ENCODE measurements at regions not wholly inside any gene's neighbourhood (a gene's known extent, or its start where the extent isn't known, plus 50 kb on each side); places are given as distances from the start of the nearest gene placed in this dataset.

DNA sequence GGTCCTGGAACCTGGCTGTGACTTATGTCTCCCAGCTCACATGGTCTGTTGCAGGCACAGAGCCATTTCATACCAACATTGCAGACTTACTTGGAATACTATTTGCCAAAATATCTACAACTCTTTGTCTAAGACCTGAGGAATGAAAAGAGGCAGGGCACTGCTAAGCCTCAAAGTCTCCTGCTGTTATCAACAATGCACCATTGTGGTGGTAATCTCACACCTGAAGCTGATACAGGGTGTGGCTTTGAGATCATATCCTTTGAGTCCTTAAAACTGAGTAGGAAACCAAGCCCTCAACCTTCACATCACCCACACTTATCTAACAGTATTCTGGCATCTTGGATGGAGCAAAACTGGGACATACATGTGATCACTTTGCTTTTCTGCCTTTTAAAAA, 782.0 kb downstream of the EPHA3 start:
- ChIA-PET CTCF (ENCODE audit: low intra/inter-chr PET ratio, low total read pairs) (no interaction called here), POLR2A (no interaction called here)
- no TSS peak for BruUV-seq (replicated peaks)
- H3K27me3 ChIP-seq (ENCODE audit: control insufficient read depth in 1 of 2, insufficient read depth in 2 of 2, low read length in 2 of 2) = no peaks in the 10 kb centered on the region
- H3K4me3 ChIP-seq (replicated peaks in 1 of 3; ENCODE audit: insufficient read depth in 1 of 3, low read depth in 2 of 3, low read length in 3 of 3) = no peak overlapping the region
- H2AFZ ChIP-seq (ENCODE audit: low read length) = no peak overlapping the region
- no peak overlapping the region for H3K4me2 ChIP-seq (ENCODE audit: low read depth, low read length)
- H3K36me3 ChIP-seq (replicated peaks in 1 of 2; ENCODE audit: control insufficient read depth in 1 of 2, insufficient read depth in 2 of 2, low read length in 2 of 2) = no peaks in the 10 kb centered on the region
- intact Hi-C loops (cut with micrococcal nuclease; ENCODE audit: unreplicated experiment) = no loop called here
- H3K27ac ChIP-seq (ENCODE audit: extremely low read length, insufficient read depth, low read length) = no peak overlapping the region
- no peak for DNase-seq (ENCODE audit: low spot score)
- no peak for ATAC-seq
- H3K4me1 ChIP-seq (ENCODE audit: insufficient read depth, low read length) = no peaks in the 10 kb centered on the region
- no peak overlapping the region for H3K9ac ChIP-seq (ENCODE audit: insufficient read depth, low read depth, low read length)
- no peak for FAIRE-seq
- H3K79me2 ChIP-seq (ENCODE audit: insufficient read depth, low read length) = no peaks in the 10 kb centered on the region
- H3K9me3 ChIP-seq (ENCODE audit: low read length) = peaks cover 10% of the 10 kb centered on the region; the same call in 1 of the 2 replicates
- in situ Hi-C loops (cut with HindIII; ENCODE audit: extremely low pct_ligation_motif_present, low pct_unique_long_range_greater_than_20kb) = no loop called here
- no peaks in the 10 kb centered on the region for H4K20me1 ChIP-seq (ENCODE audit: insufficient read depth, low read length)
- TF ChIP-seq, protein P1, sequence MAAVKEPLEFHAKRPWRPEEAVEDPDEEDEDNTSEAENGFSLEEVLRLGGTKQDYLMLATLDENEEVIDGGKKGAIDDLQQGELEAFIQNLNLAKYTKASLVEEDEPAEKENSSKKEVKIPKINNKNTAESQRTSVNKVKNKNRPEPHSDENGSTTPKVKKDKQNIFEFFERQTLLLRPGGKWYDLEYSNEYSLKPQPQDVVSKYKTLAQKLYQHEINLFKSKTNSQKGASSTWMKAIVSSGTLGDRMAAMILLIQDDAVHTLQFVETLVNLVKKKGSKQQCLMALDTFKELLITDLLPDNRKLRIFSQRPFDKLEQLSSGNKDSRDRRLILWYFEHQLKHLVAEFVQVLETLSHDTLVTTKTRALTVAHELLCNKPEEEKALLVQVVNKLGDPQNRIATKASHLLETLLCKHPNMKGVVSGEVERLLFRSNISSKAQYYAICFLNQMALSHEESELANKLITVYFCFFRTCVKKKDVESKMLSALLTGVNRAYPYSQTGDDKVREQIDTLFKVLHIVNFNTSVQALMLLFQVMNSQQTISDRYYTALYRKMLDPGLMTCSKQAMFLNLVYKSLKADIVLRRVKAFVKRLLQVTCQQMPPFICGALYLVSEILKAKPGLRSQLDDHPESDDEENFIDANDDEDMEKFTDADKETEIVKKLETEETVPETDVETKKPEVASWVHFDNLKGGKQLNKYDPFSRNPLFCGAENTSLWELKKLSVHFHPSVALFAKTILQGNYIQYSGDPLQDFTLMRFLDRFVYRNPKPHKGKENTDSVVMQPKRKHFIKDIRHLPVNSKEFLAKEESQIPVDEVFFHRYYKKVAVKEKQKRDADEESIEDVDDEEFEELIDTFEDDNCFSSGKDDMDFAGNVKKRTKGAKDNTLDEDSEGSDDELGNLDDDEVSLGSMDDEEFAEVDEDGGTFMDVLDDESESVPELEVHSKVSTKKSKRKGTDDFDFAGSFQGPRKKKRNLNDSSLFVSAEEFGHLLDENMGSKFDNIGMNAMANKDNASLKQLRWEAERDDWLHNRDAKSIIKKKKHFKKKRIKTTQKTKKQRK (IDR thresholded peaks at IDR 0.05; ENCODE audit: low read length) = no peak
- TF ChIP-seq PHF8 (CRISPR knock-in tag; IDR thresholded peaks at IDR 0.05) (no peak), DNMT3B (CRISPR knock-in tag; conservative IDR thresholded peaks at IDR 0.05) (no peak), SIX1 (CRISPR knock-in tag; IDR thresholded peaks at IDR 0.05; ENCODE audit: borderline replicate concordance) (no peak), ZIK1 (CRISPR knock-in tag; IDR thresholded peaks at IDR 0.05; ENCODE audit: borderline replicate concordance, low read depth) (no peak), AGO2 (optimal IDR thresholded peaks at IDR 0.05; ENCODE audit: low read depth, low read length) (no peak), NR2F6 (IDR thresholded peaks at IDR 0.05) (no peak), NR2F6 (CRISPR knock-in tag; IDR thresholded peaks at IDR 0.05) (no peak), BHLHE40 (IDR thresholded peaks at IDR 0.05; ENCODE audit: low read length) (no peak), ZNF3 (CRISPR knock-in tag; IDR thresholded peaks at IDR 0.05) (no peak), SOX5 (CRISPR knock-in tag; IDR thresholded peaks at IDR 0.05; ENCODE audit: borderline replicate concordance) (no peak), ZNF17 (CRISPR knock-in tag; IDR thresholded peaks at IDR 0.05) (no peak), ZNF570 (CRISPR knock-in tag; IDR thresholded peaks at IDR 0.05; ENCODE audit: borderline replicate concordance) (no peak), ZMYM4 (CRISPR knock-in tag; IDR thresholded peaks at IDR 0.05) (no peak)
- TF ChIP-seq, protein P2, sequence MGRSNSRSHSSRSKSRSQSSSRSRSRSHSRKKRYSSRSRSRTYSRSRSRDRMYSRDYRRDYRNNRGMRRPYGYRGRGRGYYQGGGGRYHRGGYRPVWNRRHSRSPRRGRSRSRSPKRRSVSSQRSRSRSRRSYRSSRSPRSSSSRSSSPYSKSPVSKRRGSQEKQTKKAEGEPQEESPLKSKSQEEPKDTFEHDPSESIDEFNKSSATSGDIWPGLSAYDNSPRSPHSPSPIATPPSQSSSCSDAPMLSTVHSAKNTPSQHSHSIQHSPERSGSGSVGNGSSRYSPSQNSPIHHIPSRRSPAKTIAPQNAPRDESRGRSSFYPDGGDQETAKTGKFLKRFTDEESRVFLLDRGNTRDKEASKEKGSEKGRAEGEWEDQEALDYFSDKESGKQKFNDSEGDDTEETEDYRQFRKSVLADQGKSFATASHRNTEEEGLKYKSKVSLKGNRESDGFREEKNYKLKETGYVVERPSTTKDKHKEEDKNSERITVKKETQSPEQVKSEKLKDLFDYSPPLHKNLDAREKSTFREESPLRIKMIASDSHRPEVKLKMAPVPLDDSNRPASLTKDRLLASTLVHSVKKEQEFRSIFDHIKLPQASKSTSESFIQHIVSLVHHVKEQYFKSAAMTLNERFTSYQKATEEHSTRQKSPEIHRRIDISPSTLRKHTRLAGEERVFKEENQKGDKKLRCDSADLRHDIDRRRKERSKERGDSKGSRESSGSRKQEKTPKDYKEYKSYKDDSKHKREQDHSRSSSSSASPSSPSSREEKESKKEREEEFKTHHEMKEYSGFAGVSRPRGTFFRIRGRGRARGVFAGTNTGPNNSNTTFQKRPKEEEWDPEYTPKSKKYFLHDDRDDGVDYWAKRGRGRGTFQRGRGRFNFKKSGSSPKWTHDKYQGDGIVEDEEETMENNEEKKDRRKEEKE (IDR thresholded peaks at IDR 0.05) = no peak
- TF ChIP-seq, protein P3, sequence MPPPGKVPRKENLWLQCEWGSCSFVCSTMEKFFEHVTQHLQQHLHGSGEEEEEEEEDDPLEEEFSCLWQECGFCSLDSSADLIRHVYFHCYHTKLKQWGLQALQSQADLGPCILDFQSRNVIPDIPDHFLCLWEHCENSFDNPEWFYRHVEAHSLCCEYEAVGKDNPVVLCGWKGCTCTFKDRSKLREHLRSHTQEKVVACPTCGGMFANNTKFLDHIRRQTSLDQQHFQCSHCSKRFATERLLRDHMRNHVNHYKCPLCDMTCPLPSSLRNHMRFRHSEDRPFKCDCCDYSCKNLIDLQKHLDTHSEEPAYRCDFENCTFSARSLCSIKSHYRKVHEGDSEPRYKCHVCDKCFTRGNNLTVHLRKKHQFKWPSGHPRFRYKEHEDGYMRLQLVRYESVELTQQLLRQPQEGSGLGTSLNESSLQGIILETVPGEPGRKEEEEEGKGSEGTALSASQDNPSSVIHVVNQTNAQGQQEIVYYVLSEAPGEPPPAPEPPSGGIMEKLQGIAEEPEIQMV (CRISPR knock-in tag; IDR thresholded peaks at IDR 0.05; ENCODE audit: low read depth) = no peak
- TF ChIP-seq, protein P4, sequence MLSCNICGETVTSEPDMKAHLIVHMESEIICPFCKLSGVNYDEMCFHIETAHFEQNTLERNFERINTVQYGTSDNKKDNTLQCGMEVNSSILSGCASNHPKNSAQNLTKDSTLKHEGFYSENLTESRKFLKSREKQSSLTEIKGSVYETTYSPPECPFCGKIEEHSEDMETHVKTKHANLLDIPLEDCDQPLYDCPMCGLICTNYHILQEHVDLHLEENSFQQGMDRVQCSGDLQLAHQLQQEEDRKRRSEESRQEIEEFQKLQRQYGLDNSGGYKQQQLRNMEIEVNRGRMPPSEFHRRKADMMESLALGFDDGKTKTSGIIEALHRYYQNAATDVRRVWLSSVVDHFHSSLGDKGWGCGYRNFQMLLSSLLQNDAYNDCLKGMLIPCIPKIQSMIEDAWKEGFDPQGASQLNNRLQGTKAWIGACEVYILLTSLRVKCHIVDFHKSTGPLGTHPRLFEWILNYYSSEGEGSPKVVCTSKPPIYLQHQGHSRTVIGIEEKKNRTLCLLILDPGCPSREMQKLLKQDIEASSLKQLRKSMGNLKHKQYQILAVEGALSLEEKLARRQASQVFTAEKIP (CRISPR knock-in tag; IDR thresholded peaks at IDR 0.05; ENCODE audit: borderline replicate concordance) = no peak

All from HepG2 (cell line).